Tibial nerve (tissue), 4 donors: ENCODE measurements at regions not wholly inside any gene's neighbourhood (a gene's known extent, or its start where the extent isn't known, plus 50 kb on each side); places are given as distances from the start of the nearest gene placed in this dataset.

ENCODE experiments used
- DNase-seq, 2 donors: peaks; one replicate each; pipeline ENCODE4 v3.0.0-alpha.2; 2019; ENCODE audit warnings: low spot score in 2 of 2
- H3K27ac ChIP-seq, 4 donors: fragments of 200-600 bp; sonication (generic) in 3 of 4; one replicate each; pipeline ENCODE4 v1.5.1; 2017 to 2019; ENCODE audit warnings: mild to moderate bottlenecking in 1 of 4
- H3K27me3 ChIP-seq, 2 donors: fragments of 200-600 bp; sonication (generic) in 1 of 2; one replicate each; pipeline versions ENCODE4 v1.5.1 to v1.6.0; 2017 to 2019
- H3K36me3 ChIP-seq, 3 donors: fragments of 200-600 bp; sonication (generic); one replicate each; pipeline ENCODE4 v1.5.1; 2018 to 2019
- H3K4me1 ChIP-seq, 4 donors: fragments of 200-600 bp; sonication (generic) in 3 of 4; one replicate each; pipeline ENCODE4 v1.5.1; 2017 to 2019
- H3K4me3 ChIP-seq, 4 donors: fragments of 200-600 bp; sonication (generic) in 3 of 4; one replicate each; pipeline ENCODE4 v1.5.1; 2017 to 2019; ENCODE audit warnings: mild to moderate bottlenecking in 1 of 4, moderate library complexity in 1 of 4
- H3K9me3 ChIP-seq, 4 donors: fragments of 200-600 bp; sonication (generic) in 3 of 4; one replicate each; pipeline ENCODE4 v1.5.1; 2017 to 2019
- CTCF ChIP-seq, 5 experiments: fragments of 200-600 bp in 3 of 5; fragments of 450-650 bp in 2 of 5; sonication (generic) in 3 of 5; IDR thresholded peaks; one replicate each; pipeline ENCODE4 v1.5.1; 2016 to 2019; ENCODE audit warnings: antibody characterized with exemption in 5 of 5, mild to moderate bottlenecking in 3 of 5, moderate library complexity in 2 of 5
- EP300 ChIP-seq, 2 donors: sonication (generic); formaldehyde crosslinking; IDR thresholded peaks; one replicate each; pipeline ENCODE4 v1.6.1; 2017; ENCODE audit warnings: antibody characterized with exemption in 2 of 2, mild to moderate bottlenecking in 1 of 2
- POLR2A ChIP-seq, 2 donors: fragments of 450-650 bp; IDR thresholded peaks; one replicate each; pipeline ENCODE4 v1.6.1; 2017; ENCODE audit warnings: antibody characterized with exemption in 2 of 2, mild to moderate bottlenecking in 2 of 2, moderate library complexity in 2 of 2
- WGBS, 2 donors: methylation state at CpG; one replicate each; pipeline ENCODE4 v1.1.5; 2018; 5-methylcytosine and 5-hydroxymethylcytosine counted together

GRCh38 chr12:87444039-87444438 is 585.2 kb downstream of the C12orf50 start:
- no peak for DNase-seq
- no peaks in the 10 kb centered on the region for H3K27me3 ChIP-seq
- WGBS, 2 donors, result 90 to 99% methylated on average over 4 of the region's 4 CpGs
- H3K4me1 ChIP-seq, result no peaks in the 10 kb centered on the region
- H3K27ac ChIP-seq, result no peak overlapping the region
- H3K9me3 ChIP-seq, result no peaks in the 10 kb centered on the region
- H3K36me3 ChIP-seq, result no peaks in the 10 kb centered on the region
- TF ChIP-seq CTCF (IDR thresholded peaks at IDR 0.05) (no peak), EP300 (IDR thresholded peaks at IDR 0.05) (no peak), POLR2A (IDR thresholded peaks at IDR 0.05) (no peak)
- H3K4me3 ChIP-seq, result no peak overlapping the region

GRCh38 chr12:87441511-87441910 is 587.7 kb downstream of the C12orf50 start:
- WGBS, 2 donors, result 52 to 55% methylated on average over 3 of the region's 3 CpGs
- DNase-seq, result no peak
- Histone ChIP-seq H3K9me3 (no peaks in the 10 kb centered on the region), H3K4me3 (no peak overlapping the region), H3K27me3 (no peaks in the 10 kb centered on the region), H3K27ac (no peak overlapping the region), H3K4me1 (no peaks in the 10 kb centered on the region), H3K36me3 (no peaks in the 10 kb centered on the region)
- TF ChIP-seq POLR2A (IDR thresholded peaks at IDR 0.05) (no peak), CTCF (IDR thresholded peaks at IDR 0.05) (no peak), EP300 (IDR thresholded peaks at IDR 0.05) (no peak)

GRCh38 chr12:87439990-87440827 is 589.0 kb downstream of the C12orf50 start:
- Histone ChIP-seq H3K27me3 (no peaks in the 10 kb centered on the region), H3K4me3 (no peak overlapping the region), H3K36me3 (no peaks in the 10 kb centered on the region), H3K9me3 (no peaks in the 10 kb centered on the region), H3K4me1 (no peaks in the 10 kb centered on the region), H3K27ac (no peak overlapping the region)
- TF ChIP-seq EP300 (IDR thresholded peaks at IDR 0.05) (no peak), CTCF (IDR thresholded peaks at IDR 0.05) (no peak), POLR2A (IDR thresholded peaks at IDR 0.05) (no peak)
- 11 to 25% methylated on average over 2 of the region's 2 CpGs for WGBS, 2 donors
- no peak for DNase-seq

- Histone ChIP-seq H3K27me3 (no peaks in the 10 kb centered on the region), H3K9me3 (peaks cover 0 to 11% (median 0%) of the 10 kb centered on the region in 4 donors), H3K4me1 (peaks cover 0 to 13% (median 0%) of the 10 kb centered on the region in 4 donors), H3K36me3 (no peaks in the 10 kb centered on the region), H3K27ac (no peak overlapping the region), H3K4me3 (no peak overlapping the region)
- no peak for DNase-seq
- TF ChIP-seq POLR2A (IDR thresholded peaks at IDR 0.05) (no peak), CTCF (IDR thresholded peaks at IDR 0.05) (no peak), EP300 (IDR thresholded peaks at IDR 0.05) (no peak)
These were observed 598.8 kb downstream of the C12orf50 start for GRCh38 chr12:87430444-87430843.

GRCh38 chr12:87428701-87429277 is 600.4 kb downstream of the C12orf50 start:
- Histone ChIP-seq H3K4me3 (no peak overlapping the region), H3K4me1 (peaks cover 0 to 13% (median 0%) of the 10 kb centered on the region in 4 donors), H3K27me3 (no peaks in the 10 kb centered on the region), H3K9me3 (peaks cover 0 to 11% (median 0%) of the 10 kb centered on the region in 4 donors), H3K27ac (no peak overlapping the region), H3K36me3 (no peaks in the 10 kb centered on the region)
- no peak for DNase-seq
- no peak for TF ChIP-seq EP300 (IDR thresholded peaks at IDR 0.05)
- TF ChIP-seq CTCF (IDR thresholded peaks at IDR 0.05), result no peak
- no peak for TF ChIP-seq POLR2A (IDR thresholded peaks at IDR 0.05)
- 52 to 88% methylated on average over 1 of the region's 1 CpG for WGBS, 2 donors
